ENCODE measurements at regions not wholly inside any gene's neighbourhood (a gene's known extent, or its start where the extent isn't known, plus 50 kb on each side); places are given as distances from the start of the nearest gene placed in this dataset.

DNA sequence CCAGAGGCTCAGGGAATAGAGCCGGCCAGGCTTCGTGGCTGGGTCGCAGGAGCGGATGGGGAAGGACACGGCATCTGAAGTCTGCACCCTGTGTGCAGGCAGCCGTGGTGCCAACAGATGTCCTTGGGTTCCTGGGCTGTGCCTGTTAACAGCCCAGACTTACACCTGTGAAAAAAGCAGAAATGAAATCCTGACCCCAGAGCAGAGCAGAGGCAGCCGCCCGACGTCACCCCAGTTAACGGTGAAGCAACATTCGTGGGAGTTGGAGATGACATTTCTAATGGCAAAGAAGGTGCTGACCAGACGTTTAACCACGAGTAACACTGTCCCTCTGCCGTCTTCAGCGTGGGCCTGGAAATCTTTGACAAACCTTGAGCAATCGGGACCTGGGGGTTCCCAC is 200.3 kb upstream of the DIO3 start:
- DNase-seq (ENCODE audit: extremely low read depth, low read depth) = no peak
- TF ChIP-seq, protein P1, sequence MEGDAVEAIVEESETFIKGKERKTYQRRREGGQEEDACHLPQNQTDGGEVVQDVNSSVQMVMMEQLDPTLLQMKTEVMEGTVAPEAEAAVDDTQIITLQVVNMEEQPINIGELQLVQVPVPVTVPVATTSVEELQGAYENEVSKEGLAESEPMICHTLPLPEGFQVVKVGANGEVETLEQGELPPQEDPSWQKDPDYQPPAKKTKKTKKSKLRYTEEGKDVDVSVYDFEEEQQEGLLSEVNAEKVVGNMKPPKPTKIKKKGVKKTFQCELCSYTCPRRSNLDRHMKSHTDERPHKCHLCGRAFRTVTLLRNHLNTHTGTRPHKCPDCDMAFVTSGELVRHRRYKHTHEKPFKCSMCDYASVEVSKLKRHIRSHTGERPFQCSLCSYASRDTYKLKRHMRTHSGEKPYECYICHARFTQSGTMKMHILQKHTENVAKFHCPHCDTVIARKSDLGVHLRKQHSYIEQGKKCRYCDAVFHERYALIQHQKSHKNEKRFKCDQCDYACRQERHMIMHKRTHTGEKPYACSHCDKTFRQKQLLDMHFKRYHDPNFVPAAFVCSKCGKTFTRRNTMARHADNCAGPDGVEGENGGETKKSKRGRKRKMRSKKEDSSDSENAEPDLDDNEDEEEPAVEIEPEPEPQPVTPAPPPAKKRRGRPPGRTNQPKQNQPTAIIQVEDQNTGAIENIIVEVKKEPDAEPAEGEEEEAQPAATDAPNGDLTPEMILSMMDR (IDR thresholded peaks at IDR 0.05; ENCODE audit: low read depth, low read length, missing control alignments) = no peak
- H3K4me3 ChIP-seq (replicated peaks; ENCODE audit: low read depth, low read length) = no peak overlapping the region

DNA sequence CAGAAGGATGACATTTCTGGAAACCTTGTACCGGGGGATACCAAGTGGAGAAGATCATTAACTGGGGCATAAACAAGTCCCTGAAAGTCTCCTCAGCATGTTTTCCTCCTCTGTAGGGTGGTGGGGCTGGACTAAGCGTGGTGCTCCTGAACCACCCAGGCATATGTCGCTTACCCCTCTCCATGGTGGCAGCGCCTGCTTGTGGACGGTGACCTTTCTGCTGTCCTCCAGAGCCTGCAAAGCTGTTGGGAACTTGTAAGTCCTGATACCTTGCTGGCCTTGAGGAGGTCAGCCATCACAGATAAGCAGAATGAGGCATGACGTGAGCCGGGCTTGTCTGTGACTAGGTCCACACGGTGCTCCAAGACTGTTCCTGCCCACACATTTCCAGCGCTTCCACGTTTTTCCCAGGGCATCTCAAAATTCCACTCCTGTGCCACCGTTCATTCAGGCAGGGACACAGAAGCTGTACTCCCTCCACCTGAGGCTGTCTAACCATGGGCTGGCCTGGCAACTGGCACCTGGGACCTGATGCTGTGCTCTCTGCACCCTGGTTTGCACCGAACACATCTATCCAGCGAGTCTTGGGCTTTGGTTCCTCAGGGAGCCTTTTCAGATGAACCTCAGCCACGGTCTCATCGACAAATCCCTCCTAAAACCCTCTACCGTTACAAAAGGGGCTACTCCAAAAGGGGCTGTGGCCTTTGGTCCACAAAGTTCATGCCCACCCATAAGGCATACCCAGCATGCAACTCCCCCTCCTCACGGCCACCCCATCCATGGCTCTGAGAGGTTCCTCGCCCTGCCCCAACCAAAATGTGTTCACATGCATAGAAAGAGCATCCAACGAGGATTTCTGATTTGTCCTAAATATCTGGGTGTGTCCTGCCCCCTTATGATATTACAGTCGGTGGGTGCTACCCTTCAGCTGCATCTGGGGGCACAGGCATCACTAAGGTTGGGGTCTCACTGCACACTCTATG is 199.6 kb upstream of the DIO3 start:
- TF ChIP-seq, protein P1 (IDR thresholded peaks at IDR 0.05; ENCODE audit: low read depth, low read length, missing control alignments) = no peak
- DNase-seq (ENCODE audit: extremely low read depth, low read depth) = no peak
- H3K4me3 ChIP-seq (replicated peaks; ENCODE audit: low read depth, low read length) = no peak overlapping the region

DNA sequence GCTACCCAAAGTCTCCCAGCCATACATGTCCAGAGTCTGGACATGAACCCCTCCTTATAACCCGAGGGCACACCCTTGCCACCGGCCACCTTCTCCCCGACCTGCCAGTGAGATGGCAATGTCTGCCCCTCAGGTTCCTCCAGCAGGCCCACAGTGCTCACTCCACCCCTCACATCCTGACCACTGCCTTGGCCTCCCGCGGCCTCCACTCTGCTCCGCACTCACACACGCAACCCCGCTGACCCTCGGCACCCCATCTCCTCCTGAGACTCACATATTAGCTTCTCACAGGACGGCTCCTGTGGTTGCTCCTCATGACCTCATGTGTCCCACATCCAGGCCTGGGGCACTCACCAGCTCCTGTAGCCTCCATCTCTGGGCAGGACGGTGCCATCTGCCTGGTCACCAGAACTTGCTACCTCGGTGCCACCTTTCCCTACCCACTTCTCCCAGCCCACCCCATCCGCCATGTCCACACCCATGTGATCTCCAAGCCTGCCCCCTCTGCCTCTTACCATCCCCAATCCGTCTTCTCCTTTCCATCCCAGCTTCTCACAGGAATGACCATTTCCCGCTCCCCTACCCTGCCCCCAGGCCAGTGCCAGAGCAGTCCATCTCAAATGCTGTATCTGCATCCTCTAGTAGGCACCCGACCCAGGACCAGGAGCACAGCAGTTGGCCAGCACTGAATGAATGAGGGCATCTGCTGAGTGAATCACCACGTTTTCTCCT is 198.6 kb upstream of the DIO3 start:
- TF ChIP-seq, protein P1 (IDR thresholded peaks at IDR 0.05; ENCODE audit: low read depth, low read length, missing control alignments) = no peak
- DNase-seq (ENCODE audit: extremely low read depth, low read depth) = no peak
- H3K4me3 ChIP-seq (replicated peaks; ENCODE audit: low read depth, low read length) = no peak overlapping the region

DNA sequence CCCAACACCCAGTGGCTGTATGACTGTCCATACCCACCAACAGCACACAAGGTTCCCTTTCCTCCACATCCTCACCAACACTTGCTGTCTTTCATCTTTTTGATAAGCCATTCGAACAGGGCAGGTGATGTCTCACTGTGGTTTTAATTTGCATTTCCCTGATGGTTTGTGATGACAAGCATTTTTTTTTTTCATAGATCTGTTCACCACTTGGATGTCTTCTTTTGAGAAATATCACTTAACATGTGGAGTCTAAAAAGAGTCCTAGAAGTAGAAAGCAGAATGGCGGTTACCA is 198.1 kb upstream of the DIO3 start:
- no peak overlapping the region for H3K4me3 ChIP-seq (replicated peaks; ENCODE audit: low read depth, low read length)
- TF ChIP-seq, protein P1 (IDR thresholded peaks at IDR 0.05; ENCODE audit: low read depth, low read length, missing control alignments) = no peak
- DNase-seq (ENCODE audit: extremely low read depth, low read depth) = no peak

DNA sequence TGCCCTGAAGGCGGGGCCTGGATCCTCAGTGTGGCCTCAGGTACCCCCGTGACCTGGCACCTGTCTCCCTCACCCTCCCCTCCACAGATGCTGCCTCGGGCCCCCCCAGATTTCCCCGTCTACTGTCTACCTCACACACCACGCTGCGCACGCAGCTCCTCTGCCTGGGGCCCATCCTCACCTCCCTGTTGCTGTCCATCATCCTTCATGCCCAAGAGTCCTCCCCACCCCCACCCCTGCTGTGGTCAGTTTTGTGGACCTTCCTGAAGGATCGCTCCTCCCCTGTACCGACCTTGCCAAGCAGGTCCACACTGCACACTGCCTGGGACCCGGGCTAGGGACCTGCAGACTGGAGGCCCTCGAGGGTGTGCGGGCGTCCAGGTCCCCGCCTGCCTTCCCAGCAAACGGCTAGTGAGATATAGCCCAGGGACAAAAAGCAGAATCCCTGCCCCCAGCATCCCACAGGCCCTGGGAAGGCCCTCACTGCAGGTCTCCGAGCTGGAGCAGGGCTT is 197.4 kb upstream of the DIO3 start:
- TF ChIP-seq, protein P1 (IDR thresholded peaks at IDR 0.05; ENCODE audit: low read depth, low read length, missing control alignments) = no peak
- DNase-seq (ENCODE audit: extremely low read depth, low read depth) = no peak
- no peak overlapping the region for H3K4me3 ChIP-seq (replicated peaks; ENCODE audit: low read depth, low read length)

DNA sequence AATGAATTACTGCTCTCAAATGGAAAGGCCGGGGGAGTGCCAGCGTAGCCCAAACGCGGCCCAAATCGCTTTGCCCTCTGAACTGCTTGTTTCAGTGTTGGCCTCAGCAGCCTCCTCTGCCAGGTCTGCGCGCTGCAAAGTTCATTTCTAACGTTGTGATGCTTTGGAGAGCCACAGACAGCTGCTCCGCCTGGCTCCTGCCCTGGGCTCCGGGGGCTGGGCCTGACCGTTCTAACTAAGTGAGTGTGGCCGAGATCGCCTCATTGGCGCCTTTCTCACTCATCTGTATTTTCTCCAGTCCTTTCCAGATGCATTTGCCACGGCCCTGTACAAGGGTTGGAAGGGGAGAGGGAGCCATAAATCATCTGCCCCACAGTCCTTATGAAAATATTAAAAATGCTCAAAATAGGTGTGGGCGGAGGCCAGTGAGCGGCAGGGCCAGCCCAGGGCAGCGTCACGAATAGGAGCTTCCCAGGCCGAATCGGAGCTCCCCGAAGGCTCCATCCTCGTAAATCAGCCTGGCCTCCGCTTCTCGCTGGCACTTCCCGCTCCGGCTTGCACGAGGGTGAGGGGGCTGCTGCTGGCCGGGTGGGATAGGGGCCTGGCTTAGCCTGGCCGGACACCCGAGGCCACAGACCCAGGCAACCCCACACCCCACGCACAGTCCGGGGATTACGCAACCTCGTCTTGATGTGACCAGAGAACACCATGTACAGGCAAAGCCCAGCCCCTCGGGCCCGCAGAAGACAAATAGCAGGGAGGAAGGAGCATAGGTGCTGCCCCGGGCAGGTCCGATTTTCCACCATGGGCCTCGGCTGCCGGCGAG is 196.6 kb upstream of the DIO3 start:
- no peak for DNase-seq (ENCODE audit: extremely low read depth, low read depth)
- H3K4me3 ChIP-seq (replicated peaks; ENCODE audit: low read depth, low read length) = no peak overlapping the region
- TF ChIP-seq, protein P1 (IDR thresholded peaks at IDR 0.05; ENCODE audit: low read depth, low read length, missing control alignments) = no peak

All from HFF-Myc (cell line).